OCI-LY7 (cell line): ENCODE measurements at regions not wholly inside any gene's neighbourhood (a gene's known extent, or its start where the extent isn't known, plus 50 kb on each side); places are given as distances from the start of the nearest gene placed in this dataset.

Experiments used
- BruUV-seq: library from RNA; stranded (reverse); fragments of 400-500 nt; replicated peaks from 2 replicates; lab custom pipeline; 2021; lab: Mats Ljungman, UMichigan
- CTCF ChIA-PET: fragments of 300-600 bp; sonication (Branson Sonifier 250); formaldehyde crosslinking; loops from one replicate; lab custom pipeline; 2022; ENCODE audit warnings: antibody characterized with exemption; ENCODE audit not compliant: unreplicated experiment; lab: Charles Lee
- POLR2A ChIA-PET: fragments of 300-600 bp; sonication (Branson Sonifier 250); formaldehyde crosslinking; loops from one replicate; lab custom pipeline; 2022; ENCODE audit warnings: antibody characterized with exemption; lab: Charles Lee
- DNase-seq: peaks from one replicate; pipeline ENCODE4 v3.0.0-alpha.2; 2015; ENCODE audit warnings: low spot score
- H2AFZ ChIP-seq: fragments of 200-600 bp; sonication (generic), shearing (Covaris generic); 2 replicates; pipeline ENCODE4 v1.6.1; 2014; ENCODE audit warnings: mild to moderate bottlenecking, antibody characterized with exemption, low read length, moderate library complexity
- H3K27ac ChIP-seq: fragments of 200-600 bp; sonication (generic); 2 replicates; pipeline ENCODE4 v1.5.1; 2014; ENCODE audit warnings: mixed run types, low read depth, mild to moderate bottlenecking, moderate library complexity, low read length, inconsistent platforms; ENCODE audit not compliant: poor library complexity, severe bottlenecking
- H3K36me3 ChIP-seq: fragments of 200-600 bp; sonication (generic); 2 replicates; pipeline ENCODE4 v1.6.1; 2014; ENCODE audit warnings: mild to moderate bottlenecking, antibody characterized with exemption, low read length, moderate library complexity, mixed read lengths; ENCODE audit not compliant: insufficient read depth
- H3K4me1 ChIP-seq: fragments of 200-600 bp; sonication (generic); 2 replicates; pipeline ENCODE4 v1.5.1; 2014; ENCODE audit warnings: mild to moderate bottlenecking, low read length; ENCODE audit not compliant: insufficient read depth, poor library complexity, severe bottlenecking
- H3K4me2 ChIP-seq: fragments of 200-600 bp; sonication (generic); 2 replicates; pipeline ENCODE4 v1.6.1; 2014; ENCODE audit warnings: mild to moderate bottlenecking, low read length
- H3K4me3 ChIP-seq: fragments of 200-600 bp; sonication (generic); 2 replicates; pipeline ENCODE4 v1.5.1; 2014; ENCODE audit warnings: mild to moderate bottlenecking, low read depth, low read length; ENCODE audit not compliant: poor library complexity, severe bottlenecking
- H3K79me2 ChIP-seq: fragments of 200-600 bp; sonication (generic); 2 replicates; pipeline ENCODE4 v1.6.1; 2016; ENCODE audit warnings: low read depth, mild to moderate bottlenecking, low read length, moderate library complexity, mixed read lengths; ENCODE audit not compliant: insufficient read depth
- H3K9me2 ChIP-seq: fragments of 200-600 bp; sonication (generic); 2 replicates; pipeline ENCODE4 v1.6.1; 2016; ENCODE audit warnings: mild to moderate bottlenecking, low read length, mixed read lengths; ENCODE audit not compliant: insufficient read depth
- H3K9me3 ChIP-seq: fragments of 200-600 bp; sonication (generic); 2 replicates; pipeline ENCODE4 v1.6.1; 2014; ENCODE audit warnings: mild to moderate bottlenecking, mixed run types, low read length, mixed read lengths
- H4K20me1 ChIP-seq: fragments of 200-600 bp; sonication (generic); 2 replicates; pipeline ENCODE4 v1.6.1; 2014; ENCODE audit warnings: mild to moderate bottlenecking, antibody characterized with exemption, low read length, moderate library complexity, mixed read lengths; ENCODE audit not compliant: insufficient read depth
- CTCF ChIP-seq: fragments of 200-600 bp; sonication (generic); conservative IDR thresholded peaks from 2 replicates; pipeline ENCODE4 v1.5.1; 2014; ENCODE audit warnings: mild to moderate bottlenecking, antibody characterized with exemption, low read length, moderate library complexity, mixed read lengths
- EZH2phosphoT487 ChIP-seq: fragments of 200-600 bp; sonication (generic); IDR thresholded peaks from 2 replicates; pipeline ENCODE4 v1.6.1; 2018; ENCODE audit warnings: low read depth, borderline replicate concordance, mild to moderate bottlenecking, mixed run types, antibody characterized with exemption, low read length, moderate library complexity, mixed read lengths
- intact Hi-C: fragments of 100-400 bp; cut with micrococcal nuclease; formaldehyde crosslinking; loops from one replicate; pipeline ENCODE4 v1.10.0; 2022; ENCODE audit not compliant: unreplicated experiment

DNA sequence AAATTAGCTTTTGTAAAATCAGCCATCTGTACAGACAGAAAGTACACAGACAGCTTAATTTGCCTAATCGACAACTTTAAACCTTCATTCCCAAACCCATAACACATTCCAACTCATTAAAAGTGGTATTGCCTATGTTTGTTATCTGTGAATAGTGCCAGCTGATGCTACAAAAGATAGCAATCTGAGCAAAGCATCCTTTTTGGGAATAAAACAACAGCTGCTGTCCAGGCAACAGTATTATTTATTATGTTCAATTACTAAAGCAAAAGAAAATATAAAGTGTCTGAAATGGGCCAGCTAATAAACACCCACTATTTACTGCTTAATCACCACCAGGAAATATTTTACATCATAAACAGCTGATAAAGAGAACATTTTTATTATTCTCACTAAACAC is 134.8 kb upstream of the ABI3BP start:
- no peaks in the 10 kb centered on the region for H3K9me3 ChIP-seq
- no peak overlapping the region for H3K27ac ChIP-seq
- H4K20me1 ChIP-seq, result no peaks in the 10 kb centered on the region
- ChIA-PET CTCF (no interaction called here), POLR2A (interaction anchor here (1.2 kb wide), 1 partner anchor 22 kb away, joined by 3 read pairs; no protein-coding TSS in a partner anchor)
- intact Hi-C loops, result no loop called here
- no peaks in the 10 kb centered on the region for H3K79me2 ChIP-seq
- H2AFZ ChIP-seq, result no peak overlapping the region
- H3K4me3 ChIP-seq, result no peak overlapping the region
- H3K36me3 ChIP-seq, result no peaks in the 10 kb centered on the region
- no peak for TF ChIP-seq CTCF
- TF ChIP-seq EZH2phosphoT487, result no peak
- no peak overlapping the region for H3K4me2 ChIP-seq
- no peaks in the 10 kb centered on the region for H3K9me2 ChIP-seq
- no peaks in the 10 kb centered on the region for H3K4me1 ChIP-seq
- BruUV-seq, result no TSS peak
- no peak for DNase-seq

- BruUV-seq, result no TSS peak
- no peaks in the 10 kb centered on the region for H3K79me2 ChIP-seq
- H3K4me2 ChIP-seq, result no peak overlapping the region
- no peak overlapping the region for H3K27ac ChIP-seq
- H3K9me2 ChIP-seq, result no peaks in the 10 kb centered on the region
- no peak overlapping the region for H2AFZ ChIP-seq
- no peaks in the 10 kb centered on the region for H3K9me3 ChIP-seq
- intact Hi-C loops, result no loop called here
- DNase-seq, result no peak
- CTCF ChIA-PET, result no interaction called here
- H3K36me3 ChIP-seq, result no peaks in the 10 kb centered on the region
- H3K4me1 ChIP-seq, result no peaks in the 10 kb centered on the region
- TF ChIP-seq EZH2phosphoT487, result no peak
- TF ChIP-seq CTCF, result no peak
- no peak overlapping the region for H3K4me3 ChIP-seq
- no peaks in the 10 kb centered on the region for H4K20me1 ChIP-seq
- POLR2A ChIA-PET, result no interaction called here
Observed at GRCh38 chr3:101124125-101124524, 130.9 kb upstream of the ABI3BP start.

GRCh38 chr3:101123081-101123480 is 129.9 kb upstream of the ABI3BP start:
- TF ChIP-seq CTCF (no peak), EZH2phosphoT487 (no peak)
- no peak overlapping the region for H2AFZ ChIP-seq
- no TSS peak for BruUV-seq
- intact Hi-C loops, result no loop called here
- no peak for DNase-seq
- H3K9me2 ChIP-seq, result no peaks in the 10 kb centered on the region
- CTCF ChIA-PET, result no interaction called here
- H3K79me2 ChIP-seq, result no peaks in the 10 kb centered on the region
- no peak overlapping the region for H3K4me3 ChIP-seq
- H3K9me3 ChIP-seq, result no peaks in the 10 kb centered on the region
- no peaks in the 10 kb centered on the region for H3K4me1 ChIP-seq
- no peak overlapping the region for H3K27ac ChIP-seq
- no peaks in the 10 kb centered on the region for H3K36me3 ChIP-seq
- H4K20me1 ChIP-seq, result no peaks in the 10 kb centered on the region
- POLR2A ChIA-PET, result no interaction called here
- no peak overlapping the region for H3K4me2 ChIP-seq
